HEK293 (cell line): ENCODE measurements at regions not wholly inside any gene's neighbourhood (a gene's known extent, or its start where the extent isn't known, plus 50 kb on each side); places are given as distances from the start of the nearest gene placed in this dataset.

Experiments
- CTCF ChIP-seq: fragments of 450-650 bp; formaldehyde crosslinking; IDR thresholded peaks from 2 replicates; pipeline ENCODE4 v1.5.1; 2016; ENCODE audit warnings: missing biosample characterization, missing genetic modification characterization
- KLF10 ChIP-seq: fragments of 450-650 bp; IDR thresholded peaks from 2 replicates; pipeline ENCODE4 v1.5.1; 2018; ENCODE audit warnings: missing biosample characterization, mild to moderate bottlenecking, missing genetic modification characterization
- TCF7L2 ChIP-seq: IDR thresholded peaks from 2 replicates; pipeline ENCODE4 v1.6.1; 2011; ENCODE audit warnings: low read depth, mild to moderate bottlenecking, inconsistent platforms, low read length, moderate library complexity, borderline replicate concordance
- YY1 ChIP-seq: fragments of 450-650 bp; formaldehyde crosslinking; IDR thresholded peaks from 2 replicates; pipeline ENCODE4 v1.5.1; 2018; ENCODE audit warnings: missing biosample characterization, missing genetic modification characterization
- ZNF148 ChIP-seq: fragments of 450-650 bp; formaldehyde crosslinking; IDR thresholded peaks from 2 replicates; pipeline ENCODE4 v1.5.0; 2017; ENCODE audit warnings: missing biosample characterization, missing genetic modification characterization, borderline replicate concordance
- ZNF18 ChIP-seq: fragments of 450-650 bp; formaldehyde crosslinking; IDR thresholded peaks from 2 replicates; pipeline ENCODE4 v1.5.1; 2016; ENCODE audit warnings: missing biosample characterization, missing genetic modification characterization
- ZNF24 ChIP-seq: fragments of 450-650 bp; formaldehyde crosslinking; IDR thresholded peaks from 2 replicates; pipeline ENCODE4 v1.5.1; 2016; ENCODE audit warnings: missing biosample characterization, missing genetic modification characterization

GRCh38 chr9:104351726-104352125 is 152.3 kb upstream of the OR13F1 start:
- TF ChIP-seq ZNF18 (tag by site-specific recombination) (no peak), TCF7L2 (no peak), ZNF148 (tag by site-specific recombination) (no peak), KLF10 (no peak), ZNF24 (tag by site-specific recombination) (no peak), YY1 (tag by site-specific recombination) (no peak), CTCF (tag by site-specific recombination) (no peak)
